ENCODE measurements at regions not wholly inside any gene's neighbourhood (a gene's known extent, or its start where the extent isn't known, plus 50 kb on each side); places are given as distances from the start of the nearest gene placed in this dataset.

GRCh38 chr5:158051036-158051435, 192.1 kb upstream of the CLINT1 start:
- TF ChIP-seq CTCF (IDR thresholded peaks at IDR 0.05; ENCODE audit: borderline replicate concordance, extremely low read depth, low read length, poor library complexity, severe bottlenecking) (no peak), EZH2 (IDR thresholded peaks at IDR 0.05; ENCODE audit: borderline replicate concordance, low read depth, low read length, severe bottlenecking) (no peak)
